Natural killer cell (primary cell): ENCODE measurements at regions not wholly inside any gene's neighbourhood (a gene's known extent, or its start where the extent isn't known, plus 50 kb on each side); places are given as distances from the start of the nearest gene placed in this dataset.

Experiments
- ATAC-seq, 3 donors: fragments of 150-1000 bp in 2 of 3; fragments of 200-7000 bp in 1 of 3; cut with Tn5 transposase; 1 replicate in 1 of 3; 2 replicates in 2 of 3; pipeline ENCODE4 v1.10.0; 2021; ENCODE audit warnings: mild to moderate bottlenecking in 2 of 3, moderate library complexity in 2 of 3
- DNase-seq, 2 donors: peaks; one replicate each; pipeline versions ENCODE4 v3.0.0 to v3.0.0-alpha.2; 2013 to 2021; ENCODE audit warnings: mixed read lengths in 1 of 2
- H3K27ac ChIP-seq: one replicate; pipeline ENCODE4 v1.5.1; 2013; ENCODE audit warnings: mild to moderate bottlenecking, low read length
- H3K27me3 ChIP-seq: one replicate; pipeline ENCODE4 v1.6.1; 2013; ENCODE audit warnings: low read length; ENCODE audit not compliant: control insufficient read depth, insufficient read depth
- H3K36me3 ChIP-seq: one replicate; pipeline ENCODE4 v1.6.1; 2013; ENCODE audit warnings: low read length; ENCODE audit not compliant: control insufficient read depth, insufficient read depth
- H3K4me1 ChIP-seq: one replicate; pipeline ENCODE4 v1.6.1; 2013; ENCODE audit warnings: low read length; ENCODE audit not compliant: control insufficient read depth, insufficient read depth
- H3K4me3 ChIP-seq: one replicate; pipeline ENCODE4 v1.5.1; 2013; ENCODE audit warnings: low read length
- H3K9me3 ChIP-seq: one replicate; pipeline ENCODE4 v1.6.1; 2013; ENCODE audit warnings: low read length; ENCODE audit not compliant: control insufficient read depth, insufficient read depth
- H3K27ac Mint-ChIP-seq, 2 donors: one replicate each; pipeline ENCODE4 v1.8.0; 2022; ENCODE audit warnings: mild to moderate bottlenecking in 2 of 2, mixed read lengths in 2 of 2, moderate library complexity in 1 of 2
- H3K27me3 Mint-ChIP-seq, 2 donors: one replicate each; pipeline ENCODE4 v1.8.0; 2022; ENCODE audit warnings: low read depth in 2 of 2, mixed read lengths in 2 of 2
- H3K36me3 Mint-ChIP-seq: one replicate; pipeline ENCODE4 v1.8.0; 2022; ENCODE audit warnings: mixed read lengths
- H3K4me1 Mint-ChIP-seq, 2 donors: one replicate each; pipeline ENCODE4 v1.8.0; 2022; ENCODE audit warnings: mixed read lengths in 2 of 2
- H3K4me3 Mint-ChIP-seq: one replicate; pipeline ENCODE4 v1.8.0; 2022; ENCODE audit warnings: mild to moderate bottlenecking, moderate library complexity, mixed read lengths
- H3K9me3 Mint-ChIP-seq, 2 donors: one replicate each; pipeline ENCODE4 v1.8.0; 2022; ENCODE audit warnings: mixed read lengths in 2 of 2
- CTCF ChIP-seq: fragments of 200-600 bp; IDR thresholded peaks from one replicate; pipeline ENCODE4 v1.8.0; 2022; ENCODE audit warnings: antibody characterized with exemption
- WGBS: methylation state at CpG from one replicate; pipeline ENCODE4 v1.1.7; 2013; ENCODE audit warnings: missing lambda C conversion rate; ENCODE audit not compliant: insufficient coverage; 5-methylcytosine and 5-hydroxymethylcytosine counted together
- intact Hi-C: fragments of 100-400 bp; cut with micrococcal nuclease; formaldehyde crosslinking; loops from one replicate; pipeline ENCODE4 v1.14.2; 2022

DNA sequence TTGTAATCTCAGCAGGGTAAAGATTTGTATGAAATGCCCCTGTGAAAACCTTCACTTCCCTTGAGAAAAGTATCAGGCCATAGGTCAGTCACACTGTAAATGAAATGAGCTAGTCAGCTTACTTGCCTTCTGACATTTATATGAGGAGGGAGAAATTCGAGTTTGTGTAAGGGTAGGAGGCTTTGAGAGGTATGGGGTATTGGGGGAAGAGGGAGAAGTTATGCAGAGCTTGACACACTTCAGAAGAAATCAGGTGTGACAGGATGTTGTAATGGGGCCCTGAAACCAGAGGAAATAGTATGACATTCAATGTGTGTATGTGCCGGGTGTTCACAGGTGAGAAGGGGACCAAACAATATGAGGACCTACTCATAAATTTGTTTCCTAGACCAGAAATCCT, 64.2 kb upstream of the CCN6 start:
- ATAC-seq (peak; percentile 56 to 65 (median 60)), DNase-seq (peak in 1 of 2 donors; percentile 76)
- H3K27me3 ChIP-seq, result no peaks in the 10 kb centered on the region
- Mint-ChIP-seq H3K4me3 (peak overlapping the region; percentile 67), H3K27ac (peak overlapping the region; percentile 85 to 88), H3K9me3 (no peaks in the 10 kb centered on the region), H3K36me3 (no peaks in the 10 kb centered on the region), H3K4me1 (peaks cover 64 to 66% of the 10 kb centered on the region in 2 donors), H3K27me3 (no peaks in the 10 kb centered on the region)
- WGBS, result 18% methylated on average over 2 of the region's 2 CpGs
- H3K36me3 ChIP-seq, result no peaks in the 10 kb centered on the region
- no peak for TF ChIP-seq CTCF
- peaks cover 43% of the 10 kb centered on the region for H3K4me1 ChIP-seq
- intact Hi-C loops, result loop anchor here (2.0 to 10.0 kb wide), 3 partner anchors 17 to 185 kb away; no protein-coding TSS in a partner anchor
- no peak overlapping the region for H3K4me3 ChIP-seq
- no peaks in the 10 kb centered on the region for H3K9me3 ChIP-seq
- H3K27ac ChIP-seq, result peak overlapping the region; percentile 59

DNA sequence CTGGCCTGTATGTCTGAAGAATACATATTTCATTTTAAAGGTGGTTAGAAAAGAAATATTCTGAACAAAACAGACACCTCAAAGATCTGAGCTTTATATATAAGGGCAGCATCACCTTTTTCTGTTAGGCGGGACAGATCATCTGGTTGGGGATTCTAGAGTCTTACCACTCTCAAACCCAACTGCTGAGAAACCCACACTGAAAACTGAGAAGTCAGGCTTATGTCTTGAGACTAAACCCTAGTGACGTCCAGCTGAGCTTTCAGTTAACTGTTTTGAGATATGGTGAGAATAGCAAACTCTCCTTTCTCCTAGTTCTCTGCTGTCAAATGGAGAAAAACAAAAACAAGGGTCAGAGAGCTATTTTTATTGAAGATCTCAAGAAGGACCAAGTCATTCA, 63.7 kb upstream of the CCN6 start:
- Histone ChIP-seq H3K9me3 (no peaks in the 10 kb centered on the region), H3K36me3 (no peaks in the 10 kb centered on the region), H3K27me3 (no peaks in the 10 kb centered on the region), H3K27ac (peak overlapping the region; percentile 59), H3K4me1 (peaks cover 38% of the 10 kb centered on the region), H3K4me3 (no peak overlapping the region)
- Mint-ChIP-seq H3K4me1 (peaks cover 60 to 61% of the 10 kb centered on the region in 2 donors), H3K9me3 (no peaks in the 10 kb centered on the region), H3K27me3 (no peaks in the 10 kb centered on the region), H3K4me3 (peak overlapping the region; percentile 67), H3K27ac (peak overlapping the region; percentile 85 to 88), H3K36me3 (no peaks in the 10 kb centered on the region)
- intact Hi-C loops, result loop anchor here (2.0 to 10.0 kb wide), 3 partner anchors 17 to 185 kb away; no protein-coding TSS in a partner anchor
- TF ChIP-seq CTCF, result no peak
- ATAC-seq (peak; percentile 66 to 85 (median 74)), DNase-seq (peak in 1 of 2 donors; percentile 48)
- 45% methylated on average over 1 of the region's 2 CpGs for WGBS

GRCh38 chr6:111992851-111993250, 61.1 kb upstream of the CCN6 start:
- intact Hi-C loops, result loop anchor here (10.0 kb wide), 2 partner anchors 158 to 188 kb away; no protein-coding TSS in a partner anchor
- Mint-ChIP-seq H3K4me3 (peak overlapping the region; percentile 18), H3K36me3 (no peaks in the 10 kb centered on the region), H3K27me3 (no peaks in the 10 kb centered on the region), H3K9me3 (no peaks in the 10 kb centered on the region), H3K4me1 (peaks cover 58 to 63% of the 10 kb centered on the region in 2 donors), H3K27ac (peak overlapping the region; percentile 47 to 72)
- H3K9me3 ChIP-seq, result no peaks in the 10 kb centered on the region
- no peaks in the 10 kb centered on the region for H3K36me3 ChIP-seq
- 16% methylated on average over 4 of the region's 4 CpGs for WGBS
- TF ChIP-seq CTCF, result no peak
- DNase-seq (peak in 1 of 2 donors; percentile 82), ATAC-seq (peak; percentile 47 to 55 (median 48))
- no peaks in the 10 kb centered on the region for H3K27me3 ChIP-seq
- peaks cover 40% of the 10 kb centered on the region for H3K4me1 ChIP-seq
- no peak overlapping the region for H3K27ac ChIP-seq
- no peak overlapping the region for H3K4me3 ChIP-seq

DNA sequence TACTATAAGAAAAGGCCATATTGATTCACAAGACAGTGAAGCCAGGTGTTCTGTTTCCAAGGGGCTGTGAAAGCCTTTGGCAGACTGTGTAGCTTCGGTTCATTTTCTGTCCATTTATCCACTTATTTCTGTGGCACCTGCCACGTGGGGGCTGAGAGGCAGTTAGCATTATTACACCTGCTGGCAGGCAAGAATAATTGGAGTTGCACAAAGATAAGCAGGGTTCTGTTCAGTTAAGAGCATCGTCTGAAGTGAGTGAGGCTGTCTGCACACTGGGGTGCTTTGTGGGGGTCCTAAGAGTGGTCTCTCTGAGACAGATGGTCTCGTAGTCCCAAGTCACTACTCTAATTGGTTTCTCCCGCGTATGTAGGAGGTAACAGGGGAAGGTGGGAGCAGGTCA, 60.6 kb upstream of the CCN6 start:
- no peaks in the 10 kb centered on the region for H3K36me3 Mint-ChIP-seq
- H3K4me3 Mint-ChIP-seq, result no peak overlapping the region
- Histone ChIP-seq H3K9me3 (no peaks in the 10 kb centered on the region), H3K4me3 (no peak overlapping the region), H3K4me1 (peaks cover 40% of the 10 kb centered on the region), H3K36me3 (no peaks in the 10 kb centered on the region), H3K27ac (peak overlapping the region; percentile 9), H3K27me3 (no peaks in the 10 kb centered on the region)
- intact Hi-C loops, result loop anchor here (10.0 kb wide), 2 partner anchors 159 to 189 kb away; no protein-coding TSS in a partner anchor
- DNase-seq, result no peak
- no peak for TF ChIP-seq CTCF
- no peaks in the 10 kb centered on the region for H3K27me3 Mint-ChIP-seq
- H3K9me3 Mint-ChIP-seq, result no peaks in the 10 kb centered on the region
- ATAC-seq, result no peak
- peak overlapping the region; percentile 47 to 72 for H3K27ac Mint-ChIP-seq
- 91% methylated on average over 6 of the region's 6 CpGs for WGBS
- H3K4me1 Mint-ChIP-seq, result peaks cover 58 to 63% of the 10 kb centered on the region in 2 donors
